ENCODE measurements at regions not wholly inside any gene's neighbourhood (a gene's known extent, or its start where the extent isn't known, plus 50 kb on each side); places are given as distances from the start of the nearest gene placed in this dataset.

- peaks cover 5 to 21% (median 16%) of the 10 kb centered on the region in 4 donors for H3K4me1 ChIP-seq
- no peaks in the 10 kb centered on the region for H3K9me3 ChIP-seq
- intact Hi-C loops (cut with DNase I; ENCODE audit: low total_unique reads): no loop called here
- no peak overlapping the region for H3K4me3 ChIP-seq
- peaks cover 0 to 5% (median 0%) of the 10 kb centered on the region in 3 donors for H3K27me3 ChIP-seq
- no peak overlapping the region for H3K27ac ChIP-seq
- no peak for DNase-seq
- 64 to 80% (median 66%) methylated on average over 2 of the region's 2 CpGs for WGBS, 5 donors
- TF ChIP-seq EP300 (IDR thresholded peaks at IDR 0.05) (no peak), POLR2AphosphoS5 (IDR thresholded peaks at IDR 0.05) (no peak)
- H3K36me3 ChIP-seq: no peaks in the 10 kb centered on the region
Measured at GRCh38 chr12:11954181-11954580, 116.6 kb upstream of the BCL2L14 start.

DNA sequence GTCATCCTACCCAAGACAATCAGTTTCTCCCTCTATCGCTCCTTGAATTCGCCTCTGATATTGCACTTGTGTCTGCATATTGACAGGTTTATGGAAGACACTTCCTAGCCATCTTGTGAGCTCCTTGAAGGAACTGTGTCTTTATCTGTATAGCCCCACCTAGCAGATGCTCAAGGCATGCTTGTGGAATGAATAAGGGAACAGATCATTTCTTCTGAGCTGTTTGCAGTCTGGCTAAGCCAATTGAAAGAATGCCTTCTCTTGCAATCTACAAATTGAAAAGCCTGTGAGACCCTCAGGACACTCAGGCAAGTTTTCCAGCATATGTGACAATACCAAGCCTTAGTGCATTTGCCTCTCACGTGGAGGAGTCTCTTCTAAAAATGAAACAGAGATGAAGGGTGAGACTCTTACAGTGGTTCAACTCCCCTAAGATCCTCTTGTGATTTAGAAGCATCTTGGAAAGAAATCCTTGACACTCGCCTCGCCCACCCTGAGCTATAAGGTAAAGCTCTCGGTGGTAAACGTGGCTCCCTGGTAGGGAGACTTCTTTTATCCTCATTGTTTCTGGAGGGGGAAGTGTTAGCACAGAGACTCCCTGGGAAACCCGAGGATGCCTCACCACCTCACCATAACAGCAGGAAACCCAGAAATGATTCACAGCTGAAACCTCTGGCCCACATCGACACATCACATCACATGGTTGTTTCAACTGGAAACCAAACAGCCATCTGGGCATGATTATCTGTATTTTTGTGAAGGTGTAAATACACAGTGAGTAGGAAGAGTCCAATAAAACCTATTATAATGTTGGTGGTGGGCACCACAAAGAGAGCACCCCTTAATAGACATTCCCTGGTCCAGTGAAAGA, 112.3 kb upstream of the BCL2L14 start:
- Histone ChIP-seq H3K4me3 (no peak overlapping the region), H3K27me3 (peaks cover 0 to 5% (median 0%) of the 10 kb centered on the region in 3 donors), H3K9me3 (no peaks in the 10 kb centered on the region), H3K36me3 (no peaks in the 10 kb centered on the region), H3K27ac (no peak overlapping the region), H3K4me1 (peaks cover 0 to 7% (median 3%) of the 10 kb centered on the region in 4 donors)
- TF ChIP-seq POLR2AphosphoS5 (IDR thresholded peaks at IDR 0.05) (no peak), EP300 (IDR thresholded peaks at IDR 0.05) (no peak)
- no peak for DNase-seq
- WGBS, 5 donors: 73 to 77% (median 76%) methylated on average over 9 of the region's 9 CpGs
- intact Hi-C loops (cut with DNase I; ENCODE audit: low total_unique reads): no loop called here

- Histone ChIP-seq H3K9me3 (no peaks in the 10 kb centered on the region), H3K27ac (no peak overlapping the region), H3K4me1 (peaks cover 0 to 7% (median 3%) of the 10 kb centered on the region in 4 donors), H3K36me3 (no peaks in the 10 kb centered on the region), H3K4me3 (no peak overlapping the region), H3K27me3 (peaks cover 0 to 5% (median 0%) of the 10 kb centered on the region in 3 donors)
- TF ChIP-seq, protein P1, sequence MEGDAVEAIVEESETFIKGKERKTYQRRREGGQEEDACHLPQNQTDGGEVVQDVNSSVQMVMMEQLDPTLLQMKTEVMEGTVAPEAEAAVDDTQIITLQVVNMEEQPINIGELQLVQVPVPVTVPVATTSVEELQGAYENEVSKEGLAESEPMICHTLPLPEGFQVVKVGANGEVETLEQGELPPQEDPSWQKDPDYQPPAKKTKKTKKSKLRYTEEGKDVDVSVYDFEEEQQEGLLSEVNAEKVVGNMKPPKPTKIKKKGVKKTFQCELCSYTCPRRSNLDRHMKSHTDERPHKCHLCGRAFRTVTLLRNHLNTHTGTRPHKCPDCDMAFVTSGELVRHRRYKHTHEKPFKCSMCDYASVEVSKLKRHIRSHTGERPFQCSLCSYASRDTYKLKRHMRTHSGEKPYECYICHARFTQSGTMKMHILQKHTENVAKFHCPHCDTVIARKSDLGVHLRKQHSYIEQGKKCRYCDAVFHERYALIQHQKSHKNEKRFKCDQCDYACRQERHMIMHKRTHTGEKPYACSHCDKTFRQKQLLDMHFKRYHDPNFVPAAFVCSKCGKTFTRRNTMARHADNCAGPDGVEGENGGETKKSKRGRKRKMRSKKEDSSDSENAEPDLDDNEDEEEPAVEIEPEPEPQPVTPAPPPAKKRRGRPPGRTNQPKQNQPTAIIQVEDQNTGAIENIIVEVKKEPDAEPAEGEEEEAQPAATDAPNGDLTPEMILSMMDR (IDR thresholded peaks at IDR 0.05): no peak
- TF ChIP-seq POLR2A (IDR thresholded peaks at IDR 0.05) (no peak), POLR2AphosphoS5 (IDR thresholded peaks at IDR 0.05) (no peak), EP300 (IDR thresholded peaks at IDR 0.05) (no peak)
- no peak for DNase-seq
- intact Hi-C loops (cut with DNase I; ENCODE audit: low total_unique reads): no loop called here
- 72 to 80% (median 76%) methylated on average over 9 of the region's 9 CpGs for WGBS, 5 donors
Measured at GRCh38 chr12:11959117-11959823, 111.5 kb upstream of the BCL2L14 start.

- Histone ChIP-seq H3K9me3 (peaks cover 0 to 3% (median 0%) of the 10 kb centered on the region in 4 donors), H3K4me1 (peaks cover 0 to 7% (median 3%) of the 10 kb centered on the region in 4 donors), H3K27me3 (peaks cover 0 to 5% (median 0%) of the 10 kb centered on the region in 3 donors), H3K4me3 (no peak overlapping the region), H3K27ac (no peak overlapping the region), H3K36me3 (no peaks in the 10 kb centered on the region)
- DNase-seq: no peak
- TF ChIP-seq, protein P1 (IDR thresholded peaks at IDR 0.05): no peak
- TF ChIP-seq EP300 (IDR thresholded peaks at IDR 0.05) (no peak), POLR2AphosphoS5 (IDR thresholded peaks at IDR 0.05) (no peak), POLR2A (IDR thresholded peaks at IDR 0.05) (no peak)
- WGBS, 5 donors: 87 to 98% (median 95%) methylated on average over 6 of the region's 6 CpGs
- intact Hi-C loops (cut with DNase I; ENCODE audit: low total_unique reads): no loop called here
Measured at GRCh38 chr12:11960646-11961045, 110.1 kb upstream of the BCL2L14 start.

DNA sequence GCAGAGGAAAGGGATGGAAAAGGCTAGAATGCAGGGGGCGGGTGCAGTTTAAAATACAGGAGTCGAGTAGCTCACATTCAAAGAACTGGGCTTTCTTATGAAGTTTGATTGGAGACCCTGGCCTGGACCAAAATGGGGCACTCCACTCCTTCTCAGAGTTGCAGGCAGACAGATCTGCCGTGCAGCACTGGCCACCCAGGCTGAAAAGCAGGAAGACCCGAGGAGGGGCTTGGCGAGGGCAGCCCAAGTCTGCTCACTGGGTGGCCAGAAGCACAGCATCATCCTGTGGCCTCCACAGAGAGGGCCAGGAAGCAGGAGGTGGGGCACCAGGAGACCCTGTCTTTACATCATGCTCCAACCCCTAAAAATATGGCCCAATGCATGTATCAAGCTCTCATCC, 109.1 kb upstream of the BCL2L14 start:
- intact Hi-C loops (cut with DNase I; ENCODE audit: low total_unique reads): no loop called here
- Histone ChIP-seq H3K9me3 (peaks cover 0 to 3% (median 0%) of the 10 kb centered on the region in 4 donors), H3K36me3 (no peaks in the 10 kb centered on the region), H3K4me1 (peaks cover 0 to 7% (median 3%) of the 10 kb centered on the region in 4 donors), H3K4me3 (no peak overlapping the region), H3K27ac (no peak overlapping the region), H3K27me3 (no peaks in the 10 kb centered on the region)
- 72 to 84% (median 74%) methylated on average over 5 of the region's 5 CpGs for WGBS, 5 donors
- DNase-seq: no peak
- TF ChIP-seq, protein P1 (IDR thresholded peaks at IDR 0.05): no peak
- no peak for TF ChIP-seq EP300 (IDR thresholded peaks at IDR 0.05)
- no peak for TF ChIP-seq POLR2AphosphoS5 (IDR thresholded peaks at IDR 0.05)
- TF ChIP-seq POLR2A (IDR thresholded peaks at IDR 0.05): no peak

All from stomach (tissue), 8 donors.